Activated T-helper 2 cell treated with anti-CD3 and anti-CD28 coated beads, Interferon-gamma antibody, Interleukin-2, Interleukin-4, amounts not matched to agents 10 μg/mL and 5 μg/mL and 100 μg/mL, durations not matched to agents 14 hours and 24 hours and 36 hours (primary cell): ENCODE measurements at regions not wholly inside any gene's neighbourhood (a gene's known extent, or its start where the extent isn't known, plus 50 kb on each side); places are given as distances from the start of the nearest gene placed in this dataset.

Experiments
- DNase-seq: peaks from one replicate; pipeline ENCODE4 v3.0.0; 2021; ENCODE audit warnings: low spot score
- H3K27ac Mint-ChIP-seq: one replicate; pipeline ENCODE4 v1.8.0; 2021; ENCODE audit warnings: mixed read lengths
- H3K27me3 Mint-ChIP-seq: one replicate; pipeline ENCODE4 v1.8.0; 2021; ENCODE audit warnings: low read depth, mixed read lengths
- H3K36me3 Mint-ChIP-seq: one replicate; pipeline ENCODE4 v1.8.0; 2021; ENCODE audit warnings: low read depth, mixed read lengths
- H3K4me1 Mint-ChIP-seq: one replicate; pipeline ENCODE4 v1.8.0; 2021; ENCODE audit warnings: low read depth, mixed read lengths
- H3K4me3 Mint-ChIP-seq: one replicate; pipeline ENCODE4 v1.8.0; 2021; ENCODE audit warnings: low read depth, mild to moderate bottlenecking, moderate library complexity, mixed read lengths
- H3K9me3 Mint-ChIP-seq: one replicate; pipeline ENCODE4 v1.8.0; 2021; ENCODE audit warnings: mixed read lengths
- intact Hi-C: fragments of 100-400 bp; cut with micrococcal nuclease; formaldehyde crosslinking; loops from one replicate; pipeline ENCODE4 v1.15.1; 2023

- DNase-seq = no peak
- intact Hi-C loops = no loop called here
- Mint-ChIP-seq H3K27ac (no peak overlapping the region), H3K27me3 (peaks cover 5% of the 10 kb centered on the region), H3K4me3 (no peak overlapping the region), H3K36me3 (no peaks in the 10 kb centered on the region), H3K9me3 (no peaks in the 10 kb centered on the region), H3K4me1 (no peaks in the 10 kb centered on the region)
Observed at GRCh38 chr5:74055486-74056106, 429.6 kb downstream of the ARHGEF28 start.

GRCh38 chr5:74054641-74055421 lies 428.8 kb downstream of the ARHGEF28 start:
- H3K36me3 Mint-ChIP-seq = no peaks in the 10 kb centered on the region
- no peak overlapping the region for H3K4me3 Mint-ChIP-seq
- H3K27me3 Mint-ChIP-seq = peaks cover 4% of the 10 kb centered on the region
- DNase-seq = no peak
- no peak overlapping the region for H3K27ac Mint-ChIP-seq
- H3K4me1 Mint-ChIP-seq = no peaks in the 10 kb centered on the region
- no peaks in the 10 kb centered on the region for H3K9me3 Mint-ChIP-seq
- intact Hi-C loops = loop anchor here (5.0 kb wide), 1 partner anchor 592 kb away; no protein-coding TSS in a partner anchor

GRCh38 chr5:74054139-74054538 lies 428.1 kb downstream of the ARHGEF28 start:
- H3K4me1 Mint-ChIP-seq = no peaks in the 10 kb centered on the region
- H3K4me3 Mint-ChIP-seq = no peak overlapping the region
- H3K36me3 Mint-ChIP-seq = no peaks in the 10 kb centered on the region
- no peaks in the 10 kb centered on the region for H3K9me3 Mint-ChIP-seq
- H3K27me3 Mint-ChIP-seq = peaks cover 6% of the 10 kb centered on the region
- no peak overlapping the region for H3K27ac Mint-ChIP-seq
- intact Hi-C loops = loop anchor here (5.0 kb wide), 1 partner anchor 593 kb away; no protein-coding TSS in a partner anchor
- DNase-seq = no peak

GRCh38 chr5:74052441-74053221 lies 426.6 kb downstream of the ARHGEF28 start:
- Mint-ChIP-seq H3K4me3 (no peak overlapping the region), H3K4me1 (no peaks in the 10 kb centered on the region), H3K27ac (no peak overlapping the region), H3K36me3 (no peaks in the 10 kb centered on the region), H3K27me3 (peaks cover 6% of the 10 kb centered on the region), H3K9me3 (no peaks in the 10 kb centered on the region)
- intact Hi-C loops = loop anchor here (5.0 kb wide), 1 partner anchor 595 kb away; no protein-coding TSS in a partner anchor
- DNase-seq = no peak

GRCh38 chr5:74051076-74051475 lies 425.1 kb downstream of the ARHGEF28 start:
- intact Hi-C loops = loop anchor here (5.0 kb wide), 1 partner anchor 596 kb away; no protein-coding TSS in a partner anchor
- DNase-seq = no peak
- Mint-ChIP-seq H3K36me3 (no peaks in the 10 kb centered on the region), H3K4me3 (no peak overlapping the region), H3K27me3 (peaks cover 9% of the 10 kb centered on the region), H3K27ac (no peak overlapping the region), H3K4me1 (no peaks in the 10 kb centered on the region), H3K9me3 (no peaks in the 10 kb centered on the region)

GRCh38 chr5:74044936-74045335 lies 418.9 kb downstream of the ARHGEF28 start:
- Mint-ChIP-seq H3K9me3 (no peaks in the 10 kb centered on the region), H3K27me3 (peaks cover 18% of the 10 kb centered on the region)
- intact Hi-C loops = no loop called here

GRCh38 chr5:74042959-74043358 lies 417.0 kb downstream of the ARHGEF28 start:
- DNase-seq = no peak
- Mint-ChIP-seq H3K4me3 (no peak overlapping the region), H3K27ac (no peak overlapping the region), H3K36me3 (no peaks in the 10 kb centered on the region), H3K27me3 (peaks cover 14% of the 10 kb centered on the region), H3K4me1 (no peaks in the 10 kb centered on the region), H3K9me3 (no peaks in the 10 kb centered on the region)
- intact Hi-C loops = no loop called here

More at GRCh38 chr5:74044936-74045335, 418.9 kb downstream of the ARHGEF28 start:
- Mint-ChIP-seq H3K27ac (no peak overlapping the region), H3K36me3 (no peaks in the 10 kb centered on the region), H3K4me3 (no peak overlapping the region), H3K4me1 (no peaks in the 10 kb centered on the region)
- no peak for DNase-seq

GRCh38 chr5:74042559-74042958 lies 416.6 kb downstream of the ARHGEF28 start:
- intact Hi-C loops = no loop called here
- Mint-ChIP-seq H3K4me1 (no peaks in the 10 kb centered on the region), H3K36me3 (no peaks in the 10 kb centered on the region), H3K27me3 (peaks cover 12% of the 10 kb centered on the region), H3K27ac (no peak overlapping the region), H3K9me3 (no peaks in the 10 kb centered on the region), H3K4me3 (no peak overlapping the region)
- DNase-seq = no peak

- Mint-ChIP-seq H3K36me3 (no peaks in the 10 kb centered on the region), H3K4me1 (no peaks in the 10 kb centered on the region), H3K9me3 (no peaks in the 10 kb centered on the region), H3K27ac (no peak overlapping the region), H3K27me3 (peaks cover 9% of the 10 kb centered on the region), H3K4me3 (no peak overlapping the region)
- intact Hi-C loops = no loop called here
- DNase-seq = no peak
Observed at GRCh38 chr5:74041913-74042312, 415.9 kb downstream of the ARHGEF28 start.

- intact Hi-C loops = no loop called here
- no peak for DNase-seq
- no peaks in the 10 kb centered on the region for H3K9me3 Mint-ChIP-seq
- H3K27ac Mint-ChIP-seq = no peak overlapping the region
- H3K4me3 Mint-ChIP-seq = no peak overlapping the region
- H3K4me1 Mint-ChIP-seq = no peaks in the 10 kb centered on the region
- peaks cover 13% of the 10 kb centered on the region for H3K27me3 Mint-ChIP-seq
- H3K36me3 Mint-ChIP-seq = no peaks in the 10 kb centered on the region
Observed at GRCh38 chr5:74040811-74041491, 415.0 kb downstream of the ARHGEF28 start.

- peaks cover 13% of the 10 kb centered on the region for H3K27me3 Mint-ChIP-seq
- intact Hi-C loops = no loop called here
- H3K27ac Mint-ChIP-seq = no peak overlapping the region
- DNase-seq = no peak
- peaks cover 2% of the 10 kb centered on the region for H3K4me1 Mint-ChIP-seq
- no peak overlapping the region for H3K4me3 Mint-ChIP-seq
- H3K9me3 Mint-ChIP-seq = no peaks in the 10 kb centered on the region
- no peaks in the 10 kb centered on the region for H3K36me3 Mint-ChIP-seq
Observed at GRCh38 chr5:74040065-74040551, 414.1 kb downstream of the ARHGEF28 start.

- intact Hi-C loops = no loop called here
- Mint-ChIP-seq H3K27ac (no peak overlapping the region), H3K27me3 (peaks cover 17% of the 10 kb centered on the region), H3K4me1 (peaks cover 2% of the 10 kb centered on the region), H3K36me3 (no peaks in the 10 kb centered on the region), H3K4me3 (no peak overlapping the region), H3K9me3 (no peaks in the 10 kb centered on the region)
- no peak for DNase-seq
Observed at GRCh38 chr5:74037321-74037720, 411.3 kb downstream of the ARHGEF28 start.
